ENCODE measurements at regions not wholly inside any gene's neighbourhood (a gene's known extent, or its start where the extent isn't known, plus 50 kb on each side); places are given as distances from the start of the nearest gene placed in this dataset.

DNA sequence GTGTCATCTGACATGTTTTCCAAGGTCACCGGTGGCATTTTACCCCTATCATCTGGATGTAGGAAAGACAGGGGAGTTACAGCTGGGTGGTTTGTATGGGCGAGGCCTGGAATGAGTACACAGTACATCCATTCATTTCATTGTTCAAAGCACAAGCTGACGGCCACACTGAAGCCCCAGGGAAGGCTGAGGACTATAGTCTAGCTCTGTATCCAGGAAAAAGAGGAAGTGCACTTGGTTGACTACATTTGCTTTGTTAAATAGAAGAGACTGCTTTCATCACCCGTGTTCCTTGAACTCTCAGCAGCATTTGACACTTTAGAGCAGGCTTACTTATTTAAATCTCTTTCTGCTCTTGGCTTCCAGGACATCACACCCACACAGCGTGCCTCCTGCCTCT, 1041.0 kb upstream of the TENM3 start:
- Histone ChIP-seq H3K4me3 (replicated peaks; ENCODE audit: insufficient read depth, low read length) (no peak overlapping the region), H3K27ac (replicated peaks) (no peak overlapping the region), H3K27me3 (ENCODE audit: insufficient read depth, poor library complexity, severe bottlenecking) (no peaks in the 10 kb centered on the region)
- no peak for DNase-seq (ENCODE audit: low read depth in 1 of 2, low spot score in 1 of 2)
- TF ChIP-seq, protein P1, sequence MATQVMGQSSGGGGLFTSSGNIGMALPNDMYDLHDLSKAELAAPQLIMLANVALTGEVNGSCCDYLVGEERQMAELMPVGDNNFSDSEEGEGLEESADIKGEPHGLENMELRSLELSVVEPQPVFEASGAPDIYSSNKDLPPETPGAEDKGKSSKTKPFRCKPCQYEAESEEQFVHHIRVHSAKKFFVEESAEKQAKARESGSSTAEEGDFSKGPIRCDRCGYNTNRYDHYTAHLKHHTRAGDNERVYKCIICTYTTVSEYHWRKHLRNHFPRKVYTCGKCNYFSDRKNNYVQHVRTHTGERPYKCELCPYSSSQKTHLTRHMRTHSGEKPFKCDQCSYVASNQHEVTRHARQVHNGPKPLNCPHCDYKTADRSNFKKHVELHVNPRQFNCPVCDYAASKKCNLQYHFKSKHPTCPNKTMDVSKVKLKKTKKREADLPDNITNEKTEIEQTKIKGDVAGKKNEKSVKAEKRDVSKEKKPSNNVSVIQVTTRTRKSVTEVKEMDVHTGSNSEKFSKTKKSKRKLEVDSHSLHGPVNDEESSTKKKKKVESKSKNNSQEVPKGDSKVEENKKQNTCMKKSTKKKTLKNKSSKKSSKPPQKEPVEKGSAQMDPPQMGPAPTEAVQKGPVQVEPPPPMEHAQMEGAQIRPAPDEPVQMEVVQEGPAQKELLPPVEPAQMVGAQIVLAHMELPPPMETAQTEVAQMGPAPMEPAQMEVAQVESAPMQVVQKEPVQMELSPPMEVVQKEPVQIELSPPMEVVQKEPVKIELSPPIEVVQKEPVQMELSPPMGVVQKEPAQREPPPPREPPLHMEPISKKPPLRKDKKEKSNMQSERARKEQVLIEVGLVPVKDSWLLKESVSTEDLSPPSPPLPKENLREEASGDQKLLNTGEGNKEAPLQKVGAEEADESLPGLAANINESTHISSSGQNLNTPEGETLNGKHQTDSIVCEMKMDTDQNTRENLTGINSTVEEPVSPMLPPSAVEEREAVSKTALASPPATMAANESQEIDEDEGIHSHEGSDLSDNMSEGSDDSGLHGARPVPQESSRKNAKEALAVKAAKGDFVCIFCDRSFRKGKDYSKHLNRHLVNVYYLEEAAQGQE (IDR thresholded peaks at IDR 0.05; ENCODE audit: insufficient replicate concordance, low read depth): no peak
- TF ChIP-seq SPI1 (IDR thresholded peaks at IDR 0.05; ENCODE audit: borderline replicate concordance, low read depth): peak; percentile 93
- TF ChIP-seq, protein P2, sequence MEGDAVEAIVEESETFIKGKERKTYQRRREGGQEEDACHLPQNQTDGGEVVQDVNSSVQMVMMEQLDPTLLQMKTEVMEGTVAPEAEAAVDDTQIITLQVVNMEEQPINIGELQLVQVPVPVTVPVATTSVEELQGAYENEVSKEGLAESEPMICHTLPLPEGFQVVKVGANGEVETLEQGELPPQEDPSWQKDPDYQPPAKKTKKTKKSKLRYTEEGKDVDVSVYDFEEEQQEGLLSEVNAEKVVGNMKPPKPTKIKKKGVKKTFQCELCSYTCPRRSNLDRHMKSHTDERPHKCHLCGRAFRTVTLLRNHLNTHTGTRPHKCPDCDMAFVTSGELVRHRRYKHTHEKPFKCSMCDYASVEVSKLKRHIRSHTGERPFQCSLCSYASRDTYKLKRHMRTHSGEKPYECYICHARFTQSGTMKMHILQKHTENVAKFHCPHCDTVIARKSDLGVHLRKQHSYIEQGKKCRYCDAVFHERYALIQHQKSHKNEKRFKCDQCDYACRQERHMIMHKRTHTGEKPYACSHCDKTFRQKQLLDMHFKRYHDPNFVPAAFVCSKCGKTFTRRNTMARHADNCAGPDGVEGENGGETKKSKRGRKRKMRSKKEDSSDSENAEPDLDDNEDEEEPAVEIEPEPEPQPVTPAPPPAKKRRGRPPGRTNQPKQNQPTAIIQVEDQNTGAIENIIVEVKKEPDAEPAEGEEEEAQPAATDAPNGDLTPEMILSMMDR (IDR thresholded peaks at IDR 0.05; ENCODE audit: insufficient read depth, low read length): no peak

DNA sequence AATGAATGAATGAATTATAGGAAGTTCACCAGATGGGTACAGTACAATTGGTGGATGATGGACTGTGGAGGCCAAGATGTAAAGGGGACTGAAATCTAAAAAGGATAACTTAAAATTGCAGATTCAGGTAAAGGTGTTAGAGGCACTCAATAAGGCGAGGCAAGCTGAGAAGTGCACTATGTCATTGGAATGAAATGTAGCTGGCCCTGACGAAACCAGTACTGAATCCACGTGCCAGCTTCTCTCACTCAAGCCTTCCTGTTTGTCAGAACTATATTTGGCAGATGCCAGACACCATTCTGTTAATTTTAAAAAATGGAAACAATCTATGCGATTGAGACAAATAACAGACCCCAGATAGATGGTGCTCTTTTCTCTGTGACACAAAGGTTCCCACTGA, 1039.1 kb upstream of the TENM3 start:
- TF ChIP-seq GABPA (IDR thresholded peaks at IDR 0.05; ENCODE audit: low read depth) (no peak), SPI1 (IDR thresholded peaks at IDR 0.05; ENCODE audit: borderline replicate concordance, low read depth) (no peak), POLR2AphosphoS5 (IDR thresholded peaks at IDR 0.05; ENCODE audit: low read depth) (no peak)
- TF ChIP-seq, protein P1 (IDR thresholded peaks at IDR 0.05; ENCODE audit: insufficient replicate concordance, low read depth): no peak
- TF ChIP-seq, protein P2 (IDR thresholded peaks at IDR 0.05; ENCODE audit: insufficient read depth, low read length): no peak
- H3K27ac ChIP-seq (replicated peaks): no peak overlapping the region
- H3K4me3 ChIP-seq (replicated peaks; ENCODE audit: insufficient read depth, low read length): no peak overlapping the region
- H3K27me3 ChIP-seq (ENCODE audit: insufficient read depth, poor library complexity, severe bottlenecking): no peaks in the 10 kb centered on the region
- no peak for DNase-seq (ENCODE audit: low read depth in 1 of 2, low spot score in 1 of 2)

DNA sequence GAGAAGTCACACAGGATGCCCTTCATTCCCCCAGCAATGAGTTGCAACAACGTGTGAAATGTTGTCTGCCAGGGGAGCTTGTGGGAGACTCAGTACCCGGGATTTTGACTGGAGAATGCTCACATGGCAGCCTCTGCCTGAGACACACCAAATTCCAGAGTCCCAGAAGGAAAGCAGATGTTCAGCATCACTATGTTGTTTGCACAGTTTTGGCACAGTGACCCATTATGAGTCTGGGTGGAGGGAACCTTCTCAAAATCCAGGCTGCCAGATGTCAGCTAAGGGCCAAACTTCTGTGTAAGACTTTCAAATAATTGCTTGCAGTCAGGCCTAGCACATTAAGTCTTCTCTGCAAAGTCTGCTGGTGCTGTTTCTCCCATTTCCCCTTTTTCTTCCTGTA, 1029.7 kb upstream of the TENM3 start:
- Histone ChIP-seq H3K4me3 (replicated peaks; ENCODE audit: insufficient read depth, low read length) (no peak overlapping the region), H3K27me3 (ENCODE audit: insufficient read depth, poor library complexity, severe bottlenecking) (no peaks in the 10 kb centered on the region), H3K27ac (replicated peaks) (no peak overlapping the region)
- DNase-seq (ENCODE audit: low read depth in 1 of 2, low spot score in 1 of 2): no peak
- TF ChIP-seq GABPA (IDR thresholded peaks at IDR 0.05; ENCODE audit: low read depth): no peak
- peak; percentile 31; the same call in 1 of the 2 replicates for TF ChIP-seq SPI1 (IDR thresholded peaks at IDR 0.05; ENCODE audit: borderline replicate concordance, low read depth)

DNA sequence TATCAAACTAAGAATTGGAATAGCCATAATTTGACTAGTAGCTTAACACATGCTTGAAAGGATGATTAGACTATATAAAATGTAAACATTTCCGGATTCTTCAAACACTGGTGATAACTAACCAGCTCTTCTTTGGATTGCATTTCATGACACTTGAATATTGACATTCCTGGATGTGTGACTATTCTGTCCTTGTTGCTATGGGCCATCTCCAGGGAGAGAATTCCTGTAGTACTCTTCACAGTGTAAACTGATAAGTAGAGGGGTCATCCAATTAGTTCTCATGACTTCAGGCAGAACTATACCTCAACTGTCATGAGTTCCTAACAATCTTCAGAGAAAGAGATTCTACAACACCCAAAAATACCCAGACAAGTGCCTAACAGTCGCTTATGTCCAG, 1026.7 kb upstream of the TENM3 start:
- no peaks in the 10 kb centered on the region for H3K27me3 ChIP-seq (ENCODE audit: insufficient read depth, poor library complexity, severe bottlenecking)
- no peak for DNase-seq (ENCODE audit: low read depth in 1 of 2, low spot score in 1 of 2)
- TF ChIP-seq GABPA (IDR thresholded peaks at IDR 0.05; ENCODE audit: low read depth) (no peak), POLR2AphosphoS5 (IDR thresholded peaks at IDR 0.05; ENCODE audit: low read depth) (no peak), SPI1 (IDR thresholded peaks at IDR 0.05; ENCODE audit: borderline replicate concordance, low read depth) (no peak)
- TF ChIP-seq, protein P2 (IDR thresholded peaks at IDR 0.05; ENCODE audit: insufficient read depth, low read length): no peak
- TF ChIP-seq, protein P1 (IDR thresholded peaks at IDR 0.05; ENCODE audit: insufficient replicate concordance, low read depth): no peak
- H3K4me3 ChIP-seq (replicated peaks; ENCODE audit: insufficient read depth, low read length): no peak overlapping the region
- no peak overlapping the region for H3K27ac ChIP-seq (replicated peaks)

Data from HL-60 (cell line).